NCI-H1694 treated with DMSO at 0.1 percent for 48 hours (cell line): ENCODE measurements at regions not wholly inside any gene's neighbourhood (a gene's known extent, or its start where the extent isn't known, plus 50 kb on each side); places are given as distances from the start of the nearest gene placed in this dataset.

Source experiments
- DNase-seq: peaks from one replicate; lab custom pipeline; 2025; lab: John Stamatoyannopoulos, UW

GRCh38 chr2:149915151-149915550 lies 327.6 kb upstream of the MMADHC start:
- no peak for DNase-seq

- DNase-seq = peak; percentile 79
Measured at GRCh38 chr2:149908726-149909683, 321.4 kb upstream of the MMADHC start.

- DNase-seq = no peak
Measured at GRCh38 chr2:149906886-149907285, 319.3 kb upstream of the MMADHC start.

GRCh38 chr2:149904352-149905175 lies 317.0 kb upstream of the MMADHC start:
- DNase-seq = no peak

- no peak for DNase-seq
Measured at GRCh38 chr2:149903626-149904025, 316.1 kb upstream of the MMADHC start.

- no peak for DNase-seq
Measured at GRCh38 chr2:149902081-149902480, 314.5 kb upstream of the MMADHC start.

- no peak for DNase-seq
Measured at GRCh38 chr2:149901231-149901859, 313.8 kb upstream of the MMADHC start.

GRCh38 chr2:149899390-149899789 lies 311.8 kb upstream of the MMADHC start:
- DNase-seq = no peak

- DNase-seq = no peak
Measured at GRCh38 chr2:149894760-149895159, 307.2 kb upstream of the MMADHC start.

GRCh38 chr2:149894226-149894625 lies 306.7 kb upstream of the MMADHC start:
- DNase-seq = no peak

- no peak for DNase-seq
Measured at GRCh38 chr2:149892563-149892962, 305.0 kb upstream of the MMADHC start.

GRCh38 chr2:149885946-149886345 lies 298.4 kb upstream of the MMADHC start:
- no peak for DNase-seq

GRCh38 chr2:149885468-149885867 lies 297.9 kb upstream of the MMADHC start:
- DNase-seq = no peak

- DNase-seq = no peak
Measured at GRCh38 chr2:149884871-149885270, 297.3 kb upstream of the MMADHC start.

GRCh38 chr2:149877913-149878312 lies 290.3 kb upstream of the MMADHC start:
- no peak for DNase-seq

- no peak for DNase-seq
Measured at GRCh38 chr2:149877074-149877473, 289.5 kb upstream of the MMADHC start.

GRCh38 chr2:149873936-149874335 lies 286.4 kb upstream of the MMADHC start:
- no peak for DNase-seq

- no peak for DNase-seq
Measured at GRCh38 chr2:149872638-149873150, 285.1 kb upstream of the MMADHC start.

- DNase-seq = no peak
Measured at GRCh38 chr2:149872041-149872440, 284.5 kb upstream of the MMADHC start.

- no peak for DNase-seq
Measured at GRCh38 chr2:149871091-149871885, 283.7 kb upstream of the MMADHC start.

- no peak for DNase-seq
Measured at GRCh38 chr2:149863227-149863626, 275.7 kb upstream of the MMADHC start.
